Smooth muscle cell (in vitro differentiated cells): ENCODE measurements at regions not wholly inside any gene's neighbourhood (a gene's known extent, or its start where the extent isn't known, plus 50 kb on each side); places are given as distances from the start of the nearest gene placed in this dataset.
A peak's percentile ranks its signal among the peaks of the same experiment; 100 is the strongest.

Experiments used
- DNase-seq: peaks from one replicate; lab custom pipeline; 2025; ENCODE audit not compliant: unreplicated experiment; lab: John Stamatoyannopoulos, UW
- H2AFZ ChIP-seq: fragments of 200-600 bp; sonication (generic); 2 replicates; pipeline ENCODE4 v1.6.0; 2016; ENCODE audit warnings: antibody characterized with exemption, low read depth, mild to moderate bottlenecking
- H3F3A ChIP-seq: fragments of 200-600 bp; sonication (generic); 2 replicates; pipeline ENCODE4 v1.6.0; 2017; ENCODE audit warnings: antibody characterized with exemption, low read depth
- H3K27ac ChIP-seq: fragments of 200-600 bp; sonication (generic); 2 replicates; pipeline ENCODE4 v1.5.1; 2016; ENCODE audit warnings: low read depth, mild to moderate bottlenecking
- H3K27me3 ChIP-seq: fragments of 200-600 bp; sonication (generic); 2 replicates; pipeline ENCODE4 v1.6.1; 2016; ENCODE audit warnings: low read depth, mild to moderate bottlenecking
- H3K36me3 ChIP-seq: fragments of 200-600 bp; sonication (generic); 2 replicates; pipeline ENCODE4 v1.5.1; 2016; ENCODE audit warnings: low read depth
- H3K4me1 ChIP-seq: fragments of 200-600 bp; sonication (generic); 2 replicates; pipeline ENCODE4 v1.5.1; 2016; ENCODE audit warnings: low read depth
- H3K4me2 ChIP-seq: fragments of 200-600 bp; sonication (generic); 2 replicates; pipeline ENCODE4 v1.6.0; 2016; ENCODE audit warnings: mild to moderate bottlenecking
- H3K4me3 ChIP-seq: fragments of 200-600 bp; sonication (generic); 2 replicates; pipeline ENCODE4 v1.5.1; 2016; ENCODE audit warnings: mild to moderate bottlenecking
- H3K79me2 ChIP-seq: fragments of 200-600 bp; sonication (generic); 2 replicates; pipeline ENCODE4 v1.6.0; 2016; ENCODE audit warnings: low read depth, mild to moderate bottlenecking
- H3K9ac ChIP-seq: fragments of 200-600 bp; sonication (generic); 2 replicates; pipeline ENCODE4 v1.6.0; 2016; ENCODE audit warnings: low read depth
- H3K9me3 ChIP-seq: fragments of 200-600 bp; sonication (generic); replicated peaks from 2 replicates; pipeline ENCODE4 v1.5.1; 2016; ENCODE audit warnings: low read depth
- H4K20me1 ChIP-seq: fragments of 200-600 bp; sonication (generic); 2 replicates; pipeline ENCODE4 v1.6.0; 2016; ENCODE audit warnings: low read depth
- CTCF ChIP-seq: fragments of 200-600 bp; sonication (generic); IDR thresholded peaks from 2 replicates; pipeline ENCODE4 v1.5.1; 2017; ENCODE audit warnings: borderline replicate concordance, mild to moderate bottlenecking, antibody characterized with exemption; ENCODE audit not compliant: insufficient read depth, poor library complexity, severe bottlenecking
- WGBS: methylation state at CpG from one replicate; pipeline ENCODE4 v1.1.7; 2016; ENCODE audit warnings: low lambda C conversion rate; 5-methylcytosine and 5-hydroxymethylcytosine counted together

- H3K9ac ChIP-seq, result no peak overlapping the region
- H3K36me3 ChIP-seq, result no peaks in the 10 kb centered on the region
- H3K79me2 ChIP-seq, result no peaks in the 10 kb centered on the region
- WGBS, result 97% methylated on average over 3 of the region's 3 CpGs
- no peaks in the 10 kb centered on the region for H3K9me3 ChIP-seq
- DNase-seq, result no peak
- H3K27me3 ChIP-seq, result no peaks in the 10 kb centered on the region
- H3K4me1 ChIP-seq, result no peaks in the 10 kb centered on the region
- H3K27ac ChIP-seq, result no peak overlapping the region
- H3F3A ChIP-seq, result no peaks in the 10 kb centered on the region
- H3K4me3 ChIP-seq, result no peak overlapping the region
- no peak overlapping the region for H2AFZ ChIP-seq
- no peak overlapping the region for H3K4me2 ChIP-seq
- no peaks in the 10 kb centered on the region for H4K20me1 ChIP-seq
- no peak for TF ChIP-seq CTCF
These were observed 628.7 kb downstream of the CCDC171 start for GRCh38 chr9:16181539-16181938.

GRCh38 chr9:16182784-16183183 is 629.9 kb downstream of the CCDC171 start:
- DNase-seq, result no peak
- Histone ChIP-seq H3K79me2 (no peaks in the 10 kb centered on the region), H4K20me1 (no peaks in the 10 kb centered on the region), H3K4me1 (no peaks in the 10 kb centered on the region), H3K36me3 (no peaks in the 10 kb centered on the region), H3K27ac (no peak overlapping the region), H2AFZ (no peak overlapping the region), H3K27me3 (no peaks in the 10 kb centered on the region), H3K9me3 (no peaks in the 10 kb centered on the region), H3K4me2 (no peak overlapping the region), H3K4me3 (no peak overlapping the region), H3K9ac (no peak overlapping the region), H3F3A (no peaks in the 10 kb centered on the region)
- no peak for TF ChIP-seq CTCF
- 96% methylated on average over 6 of the region's 6 CpGs for WGBS

GRCh38 chr9:16184964-16185646 is 632.3 kb downstream of the CCDC171 start:
- Histone ChIP-seq H3K27me3 (no peaks in the 10 kb centered on the region), H3K9ac (no peak overlapping the region), H3K79me2 (no peaks in the 10 kb centered on the region), H3K4me3 (no peak overlapping the region), H3K4me1 (no peaks in the 10 kb centered on the region), H3K36me3 (no peaks in the 10 kb centered on the region), H3K27ac (no peak overlapping the region), H3F3A (no peaks in the 10 kb centered on the region), H3K9me3 (peaks cover 5% of the 10 kb centered on the region), H4K20me1 (no peaks in the 10 kb centered on the region), H3K4me2 (no peak overlapping the region), H2AFZ (no peak overlapping the region)
- WGBS, result 94% methylated on average over 4 of the region's 4 CpGs
- TF ChIP-seq CTCF, result no peak
- DNase-seq, result no peak

GRCh38 chr9:16191191-16191590 is 638.3 kb downstream of the CCDC171 start:
- peak overlapping the region; percentile 75 for H3K27ac ChIP-seq

More at GRCh38 chr9:16191191-16191590, 638.3 kb downstream of the CCDC171 start:
- Histone ChIP-seq H3K4me3 (no peak overlapping the region), H3K9ac (peak overlapping the region; percentile 4), H2AFZ (no peak overlapping the region), H4K20me1 (no peaks in the 10 kb centered on the region), H3K4me2 (peak overlapping the region; percentile 24), H3K9me3 (peaks cover 5% of the 10 kb centered on the region), H3F3A (peaks cover 17% of the 10 kb centered on the region), H3K79me2 (no peaks in the 10 kb centered on the region), H3K4me1 (peaks cover 13% of the 10 kb centered on the region), H3K36me3 (no peaks in the 10 kb centered on the region), H3K27me3 (no peaks in the 10 kb centered on the region)
- TF ChIP-seq CTCF, result no peak
- no peak for DNase-seq
- 11% methylated on average over 3 of the region's 3 CpGs for WGBS
